H1 (cell line): ENCODE measurements at regions not wholly inside any gene's neighbourhood (a gene's known extent, or its start where the extent isn't known, plus 50 kb on each side); places are given as distances from the start of the nearest gene placed in this dataset.

Experiments used
- BACH1 ChIP-seq: IDR thresholded peaks from 2 replicates; pipeline ENCODE4 v1.6.1; 2012; ENCODE audit warnings: low read length, improper control_type of control experiment
- EP300 ChIP-seq, 2 experiments: IDR thresholded peaks; 1 replicate in 1 of 2; 2 replicates in 1 of 2; pipeline ENCODE4 v1.6.1; 2011 to 2012; ENCODE audit warnings: low read depth in 2 of 2, low read length in 2 of 2, mild to moderate bottlenecking in 2 of 2, borderline replicate concordance in 1 of 2, inconsistent platforms in 1 of 2, moderate library complexity in 1 of 2
- EZH2 ChIP-seq: fragments of 200-600 bp; sonication (generic); IDR thresholded peaks from 2 replicates; pipeline ENCODE4 v1.7.1; 2012; ENCODE audit warnings: low read depth, mild to moderate bottlenecking, moderate library complexity, low read length, inconsistent platforms; ENCODE audit not compliant: severe bottlenecking
- SIN3A ChIP-seq, 2 experiments: IDR thresholded peaks in 1 of 2; conservative IDR thresholded peaks in 1 of 2; 2 replicates each; pipeline ENCODE4 v1.6.1; 2011 to 2012; ENCODE audit warnings: low read length in 2 of 2, improper control_type of control experiment in 1 of 2, low read depth in 1 of 2, mild to moderate bottlenecking in 1 of 2
- SP2 ChIP-seq: IDR thresholded peaks from 2 replicates; pipeline ENCODE4 v1.6.1; 2012; ENCODE audit warnings: mild to moderate bottlenecking, low read length, inconsistent platforms
- TAF7 ChIP-seq: optimal IDR thresholded peaks from 2 replicates; pipeline ENCODE3; 2011; ENCODE audit warnings: low read depth, mild to moderate bottlenecking, inconsistent platforms, low read length, moderate library complexity, borderline replicate concordance
- TF ChIP-seq, protein P1 (sequence below): fragments of 300-600 bp; sonication (generic); IDR thresholded peaks from 2 replicates; pipeline ENCODE4 v1.7.1; 2012; ENCODE audit warnings: low read length, moderate library complexity, mild to moderate bottlenecking, inconsistent platforms; ENCODE audit not compliant: insufficient replicate concordance

GRCh38 chrX:44422631-44423030 is 79.2 kb upstream of the EFHC2 start (continued):
- TF ChIP-seq, protein P1, sequence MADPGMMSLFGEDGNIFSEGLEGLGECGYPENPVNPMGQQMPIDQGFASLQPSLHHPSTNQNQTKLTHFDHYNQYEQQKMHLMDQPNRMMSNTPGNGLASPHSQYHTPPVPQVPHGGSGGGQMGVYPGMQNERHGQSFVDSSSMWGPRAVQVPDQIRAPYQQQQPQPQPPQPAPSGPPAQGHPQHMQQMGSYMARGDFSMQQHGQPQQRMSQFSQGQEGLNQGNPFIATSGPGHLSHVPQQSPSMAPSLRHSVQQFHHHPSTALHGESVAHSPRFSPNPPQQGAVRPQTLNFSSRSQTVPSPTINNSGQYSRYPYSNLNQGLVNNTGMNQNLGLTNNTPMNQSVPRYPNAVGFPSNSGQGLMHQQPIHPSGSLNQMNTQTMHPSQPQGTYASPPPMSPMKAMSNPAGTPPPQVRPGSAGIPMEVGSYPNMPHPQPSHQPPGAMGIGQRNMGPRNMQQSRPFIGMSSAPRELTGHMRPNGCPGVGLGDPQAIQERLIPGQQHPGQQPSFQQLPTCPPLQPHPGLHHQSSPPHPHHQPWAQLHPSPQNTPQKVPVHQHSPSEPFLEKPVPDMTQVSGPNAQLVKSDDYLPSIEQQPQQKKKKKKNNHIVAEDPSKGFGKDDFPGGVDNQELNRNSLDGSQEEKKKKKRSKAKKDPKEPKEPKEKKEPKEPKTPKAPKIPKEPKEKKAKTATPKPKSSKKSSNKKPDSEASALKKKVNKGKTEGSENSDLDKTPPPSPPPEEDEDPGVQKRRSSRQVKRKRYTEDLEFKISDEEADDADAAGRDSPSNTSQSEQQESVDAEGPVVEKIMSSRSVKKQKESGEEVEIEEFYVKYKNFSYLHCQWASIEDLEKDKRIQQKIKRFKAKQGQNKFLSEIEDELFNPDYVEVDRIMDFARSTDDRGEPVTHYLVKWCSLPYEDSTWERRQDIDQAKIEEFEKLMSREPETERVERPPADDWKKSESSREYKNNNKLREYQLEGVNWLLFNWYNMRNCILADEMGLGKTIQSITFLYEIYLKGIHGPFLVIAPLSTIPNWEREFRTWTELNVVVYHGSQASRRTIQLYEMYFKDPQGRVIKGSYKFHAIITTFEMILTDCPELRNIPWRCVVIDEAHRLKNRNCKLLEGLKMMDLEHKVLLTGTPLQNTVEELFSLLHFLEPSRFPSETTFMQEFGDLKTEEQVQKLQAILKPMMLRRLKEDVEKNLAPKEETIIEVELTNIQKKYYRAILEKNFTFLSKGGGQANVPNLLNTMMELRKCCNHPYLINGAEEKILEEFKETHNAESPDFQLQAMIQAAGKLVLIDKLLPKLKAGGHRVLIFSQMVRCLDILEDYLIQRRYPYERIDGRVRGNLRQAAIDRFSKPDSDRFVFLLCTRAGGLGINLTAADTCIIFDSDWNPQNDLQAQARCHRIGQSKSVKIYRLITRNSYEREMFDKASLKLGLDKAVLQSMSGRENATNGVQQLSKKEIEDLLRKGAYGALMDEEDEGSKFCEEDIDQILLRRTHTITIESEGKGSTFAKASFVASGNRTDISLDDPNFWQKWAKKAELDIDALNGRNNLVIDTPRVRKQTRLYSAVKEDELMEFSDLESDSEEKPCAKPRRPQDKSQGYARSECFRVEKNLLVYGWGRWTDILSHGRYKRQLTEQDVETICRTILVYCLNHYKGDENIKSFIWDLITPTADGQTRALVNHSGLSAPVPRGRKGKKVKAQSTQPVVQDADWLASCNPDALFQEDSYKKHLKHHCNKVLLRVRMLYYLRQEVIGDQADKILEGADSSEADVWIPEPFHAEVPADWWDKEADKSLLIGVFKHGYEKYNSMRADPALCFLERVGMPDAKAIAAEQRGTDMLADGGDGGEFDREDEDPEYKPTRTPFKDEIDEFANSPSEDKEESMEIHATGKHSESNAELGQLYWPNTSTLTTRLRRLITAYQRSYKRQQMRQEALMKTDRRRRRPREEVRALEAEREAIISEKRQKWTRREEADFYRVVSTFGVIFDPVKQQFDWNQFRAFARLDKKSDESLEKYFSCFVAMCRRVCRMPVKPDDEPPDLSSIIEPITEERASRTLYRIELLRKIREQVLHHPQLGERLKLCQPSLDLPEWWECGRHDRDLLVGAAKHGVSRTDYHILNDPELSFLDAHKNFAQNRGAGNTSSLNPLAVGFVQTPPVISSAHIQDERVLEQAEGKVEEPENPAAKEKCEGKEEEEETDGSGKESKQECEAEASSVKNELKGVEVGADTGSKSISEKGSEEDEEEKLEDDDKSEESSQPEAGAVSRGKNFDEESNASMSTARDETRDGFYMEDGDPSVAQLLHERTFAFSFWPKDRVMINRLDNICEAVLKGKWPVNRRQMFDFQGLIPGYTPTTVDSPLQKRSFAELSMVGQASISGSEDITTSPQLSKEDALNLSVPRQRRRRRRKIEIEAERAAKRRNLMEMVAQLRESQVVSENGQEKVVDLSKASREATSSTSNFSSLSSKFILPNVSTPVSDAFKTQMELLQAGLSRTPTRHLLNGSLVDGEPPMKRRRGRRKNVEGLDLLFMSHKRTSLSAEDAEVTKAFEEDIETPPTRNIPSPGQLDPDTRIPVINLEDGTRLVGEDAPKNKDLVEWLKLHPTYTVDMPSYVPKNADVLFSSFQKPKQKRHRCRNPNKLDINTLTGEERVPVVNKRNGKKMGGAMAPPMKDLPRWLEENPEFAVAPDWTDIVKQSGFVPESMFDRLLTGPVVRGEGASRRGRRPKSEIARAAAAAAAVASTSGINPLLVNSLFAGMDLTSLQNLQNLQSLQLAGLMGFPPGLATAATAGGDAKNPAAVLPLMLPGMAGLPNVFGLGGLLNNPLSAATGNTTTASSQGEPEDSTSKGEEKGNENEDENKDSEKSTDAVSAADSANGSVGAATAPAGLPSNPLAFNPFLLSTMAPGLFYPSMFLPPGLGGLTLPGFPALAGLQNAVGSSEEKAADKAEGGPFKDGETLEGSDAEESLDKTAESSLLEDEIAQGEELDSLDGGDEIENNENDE: no peak
- TF ChIP-seq BACH1 (no peak), SP2 (no peak), SIN3A (conservative IDR thresholded peaks at IDR 0.05 in 1 of 2, IDR thresholded peaks at IDR 0.05 in 1 of 2; ENCODE audit: low read depth in 1 of 2, low read length in 2 of 2) (no peak), EZH2 (no peak), EP300 (IDR thresholded peaks at IDR 0.05; ENCODE audit: borderline replicate concordance in 1 of 2, low read depth in 2 of 2, low read length in 2 of 2) (no peak), TAF7 (no peak)
